Stimulated activated naive CD8-positive, alpha-beta T cell treated with anti-CD3 and anti-CD28 coated beads, Interleukin-15, Interleukin-2, amounts not matched to agents 100 ng/mL and 50 ng/mL, for 24 hours (primary cell): ENCODE measurements at regions not wholly inside any gene's neighbourhood (a gene's known extent, or its start where the extent isn't known, plus 50 kb on each side); places are given as distances from the start of the nearest gene placed in this dataset.

Experiments
- H3K27ac Mint-ChIP-seq: one replicate; pipeline ENCODE4 v1.8.0; 2021; ENCODE audit warnings: mild to moderate bottlenecking, mixed read lengths
- H3K27me3 Mint-ChIP-seq: one replicate; pipeline ENCODE4 v1.8.0; 2021; ENCODE audit warnings: mixed read lengths
- H3K36me3 Mint-ChIP-seq: one replicate; pipeline ENCODE4 v1.8.0; 2021; ENCODE audit warnings: low read depth, mixed read lengths
- H3K4me1 Mint-ChIP-seq: one replicate; pipeline ENCODE4 v1.8.0; 2021; ENCODE audit warnings: low read depth, mixed read lengths
- H3K4me3 Mint-ChIP-seq: one replicate; pipeline ENCODE4 v1.8.0; 2021; ENCODE audit warnings: mild to moderate bottlenecking, mixed read lengths
- H3K9me3 Mint-ChIP-seq: one replicate; pipeline ENCODE4 v1.8.0; 2021; ENCODE audit warnings: mixed read lengths

GRCh38 chr13:88601949-88602348 lies 930.8 kb downstream of the SLITRK5 start:
- Mint-ChIP-seq H3K27ac (no peak overlapping the region), H3K9me3 (no peaks in the 10 kb centered on the region), H3K4me1 (no peaks in the 10 kb centered on the region), H3K27me3 (no peaks in the 10 kb centered on the region), H3K4me3 (no peak overlapping the region), H3K36me3 (no peaks in the 10 kb centered on the region)

DNA sequence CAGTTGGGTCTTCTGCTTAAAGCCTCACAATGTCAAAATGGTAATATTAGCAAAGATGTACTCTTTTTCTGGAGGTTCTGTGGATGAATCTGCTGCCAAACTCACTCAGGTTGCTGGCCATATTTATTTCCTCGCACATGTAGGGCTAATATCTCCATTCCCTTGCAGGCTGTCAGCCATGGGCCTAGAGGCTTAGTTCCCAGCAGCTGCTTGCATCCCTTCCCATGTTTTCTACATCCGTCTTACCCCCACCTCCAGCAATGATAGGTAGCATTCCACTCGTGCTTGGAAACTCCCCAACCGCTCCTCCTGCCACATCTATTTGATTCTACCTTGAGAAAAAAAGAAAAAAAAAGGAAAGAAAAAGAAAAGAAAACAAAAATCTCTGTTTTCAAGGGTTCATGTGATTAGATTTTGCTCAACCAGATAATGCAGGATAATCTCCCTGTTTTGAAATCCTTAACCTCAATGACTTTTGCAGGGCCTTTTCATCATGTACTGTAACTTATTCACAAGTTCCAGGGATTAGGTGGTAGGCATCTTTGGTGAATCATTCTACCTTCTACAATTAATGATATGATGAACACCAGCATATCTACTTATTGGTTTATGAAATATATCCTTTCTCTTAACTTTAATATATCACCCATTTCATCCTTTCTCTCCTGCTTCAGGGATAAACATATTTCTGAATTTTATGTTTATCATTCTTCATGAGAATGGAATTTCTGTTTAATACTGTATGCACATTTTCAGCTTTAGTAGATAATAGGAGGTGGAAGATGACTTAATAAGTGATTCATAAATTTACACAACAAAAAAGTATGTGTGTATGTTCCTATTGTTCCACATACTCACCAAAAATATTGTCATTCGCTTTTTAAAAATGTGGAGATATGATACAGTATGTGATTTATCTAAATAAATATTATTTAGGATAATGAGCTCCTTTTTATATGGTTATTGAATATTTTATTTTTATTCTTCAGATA lies 931.9 kb downstream of the SLITRK5 start:
- Mint-ChIP-seq H3K4me1 (no peaks in the 10 kb centered on the region), H3K9me3 (no peaks in the 10 kb centered on the region)

GRCh38 chr13:88617176-88617575 lies 946.0 kb downstream of the SLITRK5 start:
- H3K27me3 Mint-ChIP-seq = no peaks in the 10 kb centered on the region
- H3K4me3 Mint-ChIP-seq = no peak overlapping the region
- peaks cover 12% of the 10 kb centered on the region for H3K9me3 Mint-ChIP-seq
- H3K36me3 Mint-ChIP-seq = no peaks in the 10 kb centered on the region
- peaks cover 3% of the 10 kb centered on the region for H3K4me1 Mint-ChIP-seq
- H3K27ac Mint-ChIP-seq = no peak overlapping the region

More for the DNA sequence above, 931.9 kb downstream of the SLITRK5 start:
- H3K36me3 Mint-ChIP-seq = no peaks in the 10 kb centered on the region
- H3K27me3 Mint-ChIP-seq = no peaks in the 10 kb centered on the region
- no peak overlapping the region for H3K27ac Mint-ChIP-seq
- H3K4me3 Mint-ChIP-seq = no peak overlapping the region

DNA sequence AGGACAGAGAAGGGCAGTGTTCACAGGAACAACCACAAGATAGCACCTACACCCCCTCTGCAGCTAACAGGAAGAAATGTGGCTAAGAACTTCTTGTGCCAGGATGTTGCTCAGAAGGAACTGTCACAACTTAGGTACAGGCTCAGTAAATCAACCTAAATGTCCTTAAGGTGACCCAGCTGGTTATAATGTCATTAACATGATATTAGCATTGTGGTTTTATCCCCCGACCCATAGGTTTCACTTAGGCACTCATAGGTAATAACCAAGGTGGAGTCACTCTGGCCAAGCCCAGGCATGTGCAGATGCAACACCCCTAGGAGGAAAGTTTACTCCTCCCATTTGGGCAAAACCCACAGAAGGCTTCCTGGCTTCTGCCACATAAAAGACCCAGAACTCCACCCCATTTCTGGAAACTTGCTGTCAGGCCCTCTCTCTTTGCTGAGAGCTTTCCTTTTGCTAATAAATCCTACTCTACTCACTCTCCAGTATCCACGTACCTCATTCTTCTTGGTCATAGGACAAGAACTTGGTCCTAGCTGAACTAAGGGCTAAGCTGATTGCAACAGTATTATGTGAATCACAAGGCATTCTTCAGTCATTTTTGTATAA lies 951.3 kb downstream of the SLITRK5 start:
- no peaks in the 10 kb centered on the region for H3K36me3 Mint-ChIP-seq
- peak overlapping the region; percentile 4 for H3K27ac Mint-ChIP-seq
- peaks cover 17% of the 10 kb centered on the region for H3K4me1 Mint-ChIP-seq
- H3K27me3 Mint-ChIP-seq = no peaks in the 10 kb centered on the region
- peaks cover 3% of the 10 kb centered on the region for H3K9me3 Mint-ChIP-seq
- H3K4me3 Mint-ChIP-seq = no peak overlapping the region

GRCh38 chr13:88623150-88623549 lies 952.0 kb downstream of the SLITRK5 start:
- Mint-ChIP-seq H3K36me3 (no peaks in the 10 kb centered on the region), H3K9me3 (peaks cover under 1% of the 10 kb centered on the region), H3K27me3 (no peaks in the 10 kb centered on the region), H3K4me3 (no peak overlapping the region), H3K4me1 (peaks cover 17% of the 10 kb centered on the region), H3K27ac (no peak overlapping the region)

DNA sequence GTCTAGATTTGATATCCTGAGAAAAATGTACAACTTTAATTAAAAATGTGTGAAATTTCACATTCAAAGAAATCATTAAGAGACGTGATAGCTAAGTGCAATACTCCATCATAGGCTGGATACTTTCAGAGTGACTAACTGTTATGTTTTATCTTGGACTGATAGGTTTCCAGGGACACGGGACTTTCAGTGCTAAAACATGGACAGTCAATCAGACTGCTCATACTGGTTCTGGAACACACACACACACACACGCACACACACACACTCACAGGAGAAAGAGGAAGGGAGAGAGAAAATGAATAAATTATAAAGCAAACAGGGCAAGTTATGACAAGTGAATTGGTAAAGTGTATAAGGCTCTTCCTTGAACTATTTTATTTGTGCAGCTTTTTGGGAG lies 955.9 kb downstream of the SLITRK5 start:
- H3K27ac Mint-ChIP-seq = no peak overlapping the region
- H3K9me3 Mint-ChIP-seq = peaks cover 2% of the 10 kb centered on the region
- H3K36me3 Mint-ChIP-seq = no peaks in the 10 kb centered on the region
- H3K4me3 Mint-ChIP-seq = no peak overlapping the region
- no peaks in the 10 kb centered on the region for H3K27me3 Mint-ChIP-seq
- peaks cover 15% of the 10 kb centered on the region for H3K4me1 Mint-ChIP-seq

DNA sequence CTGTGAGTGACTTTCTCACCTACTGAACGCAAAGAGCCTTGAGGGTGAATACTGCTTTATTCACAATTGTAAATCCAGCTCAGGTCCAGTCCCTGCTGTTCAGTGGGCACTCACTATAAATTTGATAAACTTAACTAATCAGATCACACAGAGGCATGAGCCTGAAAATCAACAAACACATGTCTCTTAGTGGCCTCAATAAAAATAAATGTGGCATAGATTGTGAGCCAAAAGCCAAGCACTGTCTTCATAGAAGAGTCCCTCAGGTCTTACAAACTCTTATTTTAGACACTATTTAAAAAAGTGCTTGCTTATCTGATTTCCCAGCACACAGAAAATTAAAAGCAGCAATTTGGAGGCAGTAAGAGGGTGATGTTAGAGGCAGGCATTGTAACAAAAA lies 957.7 kb downstream of the SLITRK5 start:
- H3K4me3 Mint-ChIP-seq = no peak overlapping the region
- no peak overlapping the region for H3K27ac Mint-ChIP-seq
- no peaks in the 10 kb centered on the region for H3K27me3 Mint-ChIP-seq
- no peaks in the 10 kb centered on the region for H3K4me1 Mint-ChIP-seq
- H3K9me3 Mint-ChIP-seq = peaks cover 2% of the 10 kb centered on the region
- H3K36me3 Mint-ChIP-seq = no peaks in the 10 kb centered on the region

- no peak overlapping the region for H3K4me3 Mint-ChIP-seq
- H3K27ac Mint-ChIP-seq = no peak overlapping the region
- no peaks in the 10 kb centered on the region for H3K36me3 Mint-ChIP-seq
- H3K27me3 Mint-ChIP-seq = no peaks in the 10 kb centered on the region
- H3K4me1 Mint-ChIP-seq = no peaks in the 10 kb centered on the region
- no peaks in the 10 kb centered on the region for H3K9me3 Mint-ChIP-seq
These were observed 966.8 kb downstream of the SLITRK5 start for GRCh38 chr13:88637935-88638334.

DNA sequence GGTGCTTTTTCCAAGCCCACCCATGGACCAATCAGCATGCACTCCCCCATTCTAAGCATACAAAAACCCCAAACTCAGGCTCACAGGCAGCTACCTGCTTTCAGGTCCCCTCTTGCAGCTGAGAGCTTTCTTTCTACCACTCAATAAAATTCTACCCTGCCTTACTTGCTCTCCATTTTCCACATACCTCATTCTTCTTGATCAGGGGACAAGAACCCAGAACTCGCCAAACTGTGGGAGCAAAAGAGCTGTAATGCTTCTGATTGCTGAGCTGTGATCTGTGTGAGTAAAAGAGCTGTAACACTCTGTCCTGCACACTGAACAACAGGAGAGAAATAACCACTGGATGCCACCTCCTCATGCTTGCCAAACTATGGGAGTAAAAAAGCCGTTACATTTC lies 972.1 kb downstream of the SLITRK5 start:
- no peaks in the 10 kb centered on the region for H3K4me1 Mint-ChIP-seq
- H3K27me3 Mint-ChIP-seq = no peaks in the 10 kb centered on the region
- no peak overlapping the region for H3K27ac Mint-ChIP-seq
- no peak overlapping the region for H3K4me3 Mint-ChIP-seq
- no peaks in the 10 kb centered on the region for H3K36me3 Mint-ChIP-seq
- H3K9me3 Mint-ChIP-seq = peaks cover 10% of the 10 kb centered on the region

DNA sequence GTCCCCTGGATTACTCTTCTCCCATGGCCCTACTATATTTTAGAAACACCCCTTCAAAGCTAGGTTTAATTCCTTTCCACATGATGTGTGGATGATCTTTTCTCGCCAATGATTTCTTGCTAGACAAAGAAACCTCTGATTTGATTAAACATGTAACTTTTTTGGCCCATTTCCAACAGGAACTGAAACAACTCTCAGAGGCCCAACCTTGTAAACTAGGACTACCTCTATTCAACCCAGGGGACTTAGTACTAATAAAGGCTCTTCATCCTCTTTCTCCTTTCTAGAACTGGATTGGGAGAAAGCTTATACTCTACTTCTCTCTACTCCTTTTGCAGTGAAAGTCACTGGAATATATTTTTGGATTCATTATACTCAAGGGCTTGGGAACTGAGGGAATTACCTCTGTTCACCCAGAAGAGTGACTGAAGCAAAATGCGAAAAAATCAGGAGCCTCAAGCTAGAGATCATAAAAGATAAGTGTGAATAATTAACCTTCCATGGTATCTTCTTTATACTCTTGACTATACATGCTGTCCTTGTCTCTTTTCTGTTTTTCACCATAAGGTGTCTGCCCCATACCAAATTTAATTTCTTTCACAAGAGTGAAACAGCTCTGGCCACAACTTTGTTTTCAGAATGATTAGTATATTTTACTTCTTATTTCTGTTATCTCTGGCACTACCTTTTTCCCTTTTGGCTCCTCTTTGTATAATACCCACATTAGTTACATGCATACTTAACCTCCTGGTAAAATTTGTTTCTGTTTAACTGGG lies 977.6 kb downstream of the SLITRK5 start:
- Mint-ChIP-seq H3K27ac (no peak overlapping the region), H3K4me3 (no peak overlapping the region), H3K27me3 (no peaks in the 10 kb centered on the region), H3K4me1 (peaks cover 4% of the 10 kb centered on the region), H3K9me3 (peaks cover 9% of the 10 kb centered on the region), H3K36me3 (no peaks in the 10 kb centered on the region)

- Mint-ChIP-seq H3K4me1 (peaks cover 4% of the 10 kb centered on the region), H3K27me3 (no peaks in the 10 kb centered on the region), H3K27ac (no peak overlapping the region), H3K4me3 (no peak overlapping the region), H3K36me3 (no peaks in the 10 kb centered on the region), H3K9me3 (peaks cover 9% of the 10 kb centered on the region)
These were observed 978.7 kb downstream of the SLITRK5 start for GRCh38 chr13:88649855-88650254.

GRCh38 chr13:88651531-88651930 lies 980.4 kb downstream of the SLITRK5 start:
- H3K9me3 Mint-ChIP-seq = peaks cover 7% of the 10 kb centered on the region
- H3K27ac Mint-ChIP-seq = no peak overlapping the region
- H3K36me3 Mint-ChIP-seq = no peaks in the 10 kb centered on the region
- peaks cover 4% of the 10 kb centered on the region for H3K4me1 Mint-ChIP-seq
- H3K27me3 Mint-ChIP-seq = no peaks in the 10 kb centered on the region
- H3K4me3 Mint-ChIP-seq = no peak overlapping the region

- H3K4me3 Mint-ChIP-seq = no peak overlapping the region
- H3K9me3 Mint-ChIP-seq = peaks cover 4% of the 10 kb centered on the region
- H3K27me3 Mint-ChIP-seq = no peaks in the 10 kb centered on the region
- no peak overlapping the region for H3K27ac Mint-ChIP-seq
- no peaks in the 10 kb centered on the region for H3K4me1 Mint-ChIP-seq
- no peaks in the 10 kb centered on the region for H3K36me3 Mint-ChIP-seq
These were observed 985.6 kb downstream of the SLITRK5 start for GRCh38 chr13:88656751-88657150.

- no peak overlapping the region for H3K27ac Mint-ChIP-seq
- H3K4me3 Mint-ChIP-seq = no peak overlapping the region
- no peaks in the 10 kb centered on the region for H3K36me3 Mint-ChIP-seq
- no peaks in the 10 kb centered on the region for H3K9me3 Mint-ChIP-seq
- H3K27me3 Mint-ChIP-seq = no peaks in the 10 kb centered on the region
- no peaks in the 10 kb centered on the region for H3K4me1 Mint-ChIP-seq
These were observed 999.3 kb downstream of the SLITRK5 start for GRCh38 chr13:88670509-88670908.

DNA sequence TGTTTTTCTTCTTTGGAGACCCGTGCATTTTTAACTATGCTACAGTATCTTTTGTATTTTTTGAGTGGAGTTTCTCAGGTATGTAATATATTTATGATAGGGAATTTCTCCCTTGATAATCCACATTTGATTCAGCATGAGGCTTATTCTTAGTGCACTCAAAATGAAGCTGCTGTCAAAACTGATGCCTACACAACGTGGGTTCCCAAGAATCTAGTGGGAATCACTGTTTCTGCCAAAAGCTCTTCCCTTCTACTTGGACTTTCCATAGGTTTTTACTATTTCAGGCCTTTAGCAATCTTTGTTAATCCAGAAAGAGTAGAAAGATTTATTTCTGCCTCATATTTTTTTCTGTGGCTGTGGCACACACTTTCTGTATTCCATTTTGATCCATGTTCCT lies 1003.7 kb downstream of the SLITRK5 start:
- no peaks in the 10 kb centered on the region for H3K9me3 Mint-ChIP-seq
- H3K4me1 Mint-ChIP-seq = no peaks in the 10 kb centered on the region
- H3K27me3 Mint-ChIP-seq = no peaks in the 10 kb centered on the region
- no peak overlapping the region for H3K4me3 Mint-ChIP-seq
- no peaks in the 10 kb centered on the region for H3K36me3 Mint-ChIP-seq
- no peak overlapping the region for H3K27ac Mint-ChIP-seq
